Ascending aorta (tissue), 2 donors: ENCODE measurements at regions not wholly inside any gene's neighbourhood (a gene's known extent, or its start where the extent isn't known, plus 50 kb on each side); places are given as distances from the start of the nearest gene placed in this dataset.

Experiments used
- DNase-seq, 2 donors: peaks; one replicate each; pipeline ENCODE4 v3.0.0-alpha.2; 2019; ENCODE audit warnings: low spot score in 2 of 2
- H3K27ac ChIP-seq, 2 donors: fragments of 200-600 bp; sonication (generic); one replicate each; pipeline ENCODE4 v1.5.1; 2016 to 2017; ENCODE audit warnings: mild to moderate bottlenecking in 1 of 2
- H3K27me3 ChIP-seq: fragments of 200-600 bp; sonication (generic); one replicate; pipeline ENCODE4 v1.5.1; 2017
- H3K36me3 ChIP-seq, 2 donors: fragments of 200-600 bp; sonication (generic); one replicate each; pipeline ENCODE4 v1.5.1; 2016
- H3K4me1 ChIP-seq, 2 donors: fragments of 200-600 bp; sonication (generic); one replicate each; pipeline ENCODE4 v1.5.1; 2016 to 2017; ENCODE audit warnings: mild to moderate bottlenecking in 1 of 2
- H3K4me3 ChIP-seq, 2 donors: fragments of 200-600 bp; sonication (generic); one replicate each; pipeline ENCODE4 v1.5.1; 2016 to 2017; ENCODE audit warnings: mild to moderate bottlenecking in 1 of 2
- H3K9me3 ChIP-seq, 2 donors: fragments of 200-600 bp; sonication (generic); one replicate each; pipeline ENCODE4 v1.5.1; 2016
- intact Hi-C: fragments of 100-400 bp; cut with DNase I; formaldehyde crosslinking; loops from one replicate; pipeline ENCODE4 v1.15.1; 2023
- TF ChIP-seq, protein P1 (sequence below), 3 experiments: fragments of 200-600 bp in 2 of 3; fragments of 450-650 bp in 1 of 3; sonication (generic) in 2 of 3; IDR thresholded peaks; one replicate each; pipeline ENCODE4 v1.5.1; 2016 to 2019; ENCODE audit warnings: antibody characterized with exemption in 3 of 3, mild to moderate bottlenecking in 1 of 3, moderate library complexity in 1 of 3

DNA sequence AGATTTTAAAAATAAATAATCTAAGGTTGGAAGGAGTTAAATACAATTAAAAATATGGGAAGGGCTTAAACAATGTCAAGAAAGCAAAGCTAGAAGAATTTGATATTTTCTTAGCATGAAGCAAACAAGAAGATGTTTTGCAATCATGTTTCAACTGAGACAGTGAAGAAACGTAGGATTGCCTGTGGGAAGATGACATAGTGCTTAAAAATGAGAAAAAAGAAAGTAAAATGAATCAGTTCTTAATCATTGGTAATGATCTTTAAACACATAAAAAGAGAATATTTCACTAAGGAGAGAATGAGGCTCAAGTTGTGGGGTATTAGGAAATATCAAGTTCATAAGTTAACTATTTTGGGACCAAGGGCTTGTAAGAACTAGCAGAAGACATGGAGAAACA, 855.0 kb downstream of the METTL15 start:
- Histone ChIP-seq H3K4me3 (no peak overlapping the region), H3K36me3 (no peaks in the 10 kb centered on the region), H3K9me3 (no peaks in the 10 kb centered on the region), H3K27ac (no peak overlapping the region), H3K4me1 (no peaks in the 10 kb centered on the region), H3K27me3 (no peaks in the 10 kb centered on the region)
- intact Hi-C loops = no loop called here
- DNase-seq = no peak
- TF ChIP-seq, protein P1, sequence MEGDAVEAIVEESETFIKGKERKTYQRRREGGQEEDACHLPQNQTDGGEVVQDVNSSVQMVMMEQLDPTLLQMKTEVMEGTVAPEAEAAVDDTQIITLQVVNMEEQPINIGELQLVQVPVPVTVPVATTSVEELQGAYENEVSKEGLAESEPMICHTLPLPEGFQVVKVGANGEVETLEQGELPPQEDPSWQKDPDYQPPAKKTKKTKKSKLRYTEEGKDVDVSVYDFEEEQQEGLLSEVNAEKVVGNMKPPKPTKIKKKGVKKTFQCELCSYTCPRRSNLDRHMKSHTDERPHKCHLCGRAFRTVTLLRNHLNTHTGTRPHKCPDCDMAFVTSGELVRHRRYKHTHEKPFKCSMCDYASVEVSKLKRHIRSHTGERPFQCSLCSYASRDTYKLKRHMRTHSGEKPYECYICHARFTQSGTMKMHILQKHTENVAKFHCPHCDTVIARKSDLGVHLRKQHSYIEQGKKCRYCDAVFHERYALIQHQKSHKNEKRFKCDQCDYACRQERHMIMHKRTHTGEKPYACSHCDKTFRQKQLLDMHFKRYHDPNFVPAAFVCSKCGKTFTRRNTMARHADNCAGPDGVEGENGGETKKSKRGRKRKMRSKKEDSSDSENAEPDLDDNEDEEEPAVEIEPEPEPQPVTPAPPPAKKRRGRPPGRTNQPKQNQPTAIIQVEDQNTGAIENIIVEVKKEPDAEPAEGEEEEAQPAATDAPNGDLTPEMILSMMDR (IDR thresholded peaks at IDR 0.05) = no peak

GRCh38 chr11:28962502-28962901, 854.3 kb downstream of the METTL15 start:
- Histone ChIP-seq H3K4me1 (no peaks in the 10 kb centered on the region), H3K36me3 (no peaks in the 10 kb centered on the region), H3K27ac (no peak overlapping the region), H3K27me3 (no peaks in the 10 kb centered on the region), H3K4me3 (no peak overlapping the region), H3K9me3 (no peaks in the 10 kb centered on the region)
- DNase-seq = no peak
- TF ChIP-seq, protein P1 (IDR thresholded peaks at IDR 0.05) = no peak
- intact Hi-C loops = no loop called here

GRCh38 chr11:28961726-28962125, 853.5 kb downstream of the METTL15 start:
- no peaks in the 10 kb centered on the region for H3K27me3 ChIP-seq
- DNase-seq = no peak
- H3K9me3 ChIP-seq = no peaks in the 10 kb centered on the region
- H3K4me1 ChIP-seq = no peaks in the 10 kb centered on the region
- intact Hi-C loops = no loop called here
- TF ChIP-seq, protein P1 (IDR thresholded peaks at IDR 0.05) = no peak
- no peak overlapping the region for H3K4me3 ChIP-seq
- no peaks in the 10 kb centered on the region for H3K36me3 ChIP-seq
- no peak overlapping the region for H3K27ac ChIP-seq

GRCh38 chr11:28956446-28956845, 848.3 kb downstream of the METTL15 start:
- no peak for DNase-seq
- Histone ChIP-seq H3K27me3 (no peaks in the 10 kb centered on the region), H3K9me3 (no peaks in the 10 kb centered on the region), H3K36me3 (no peaks in the 10 kb centered on the region), H3K4me3 (no peak overlapping the region), H3K4me1 (no peaks in the 10 kb centered on the region), H3K27ac (no peak overlapping the region)
- TF ChIP-seq, protein P1 (IDR thresholded peaks at IDR 0.05) = no peak
- intact Hi-C loops = no loop called here

GRCh38 chr11:28951191-28951590, 843.0 kb downstream of the METTL15 start:
- intact Hi-C loops = no loop called here
- no peak overlapping the region for H3K27ac ChIP-seq
- H3K9me3 ChIP-seq = no peaks in the 10 kb centered on the region
- H3K27me3 ChIP-seq = no peaks in the 10 kb centered on the region
- no peak overlapping the region for H3K4me3 ChIP-seq
- TF ChIP-seq, protein P1 (IDR thresholded peaks at IDR 0.05) = no peak
- DNase-seq = no peak
- H3K36me3 ChIP-seq = no peaks in the 10 kb centered on the region
- H3K4me1 ChIP-seq = no peaks in the 10 kb centered on the region

DNA sequence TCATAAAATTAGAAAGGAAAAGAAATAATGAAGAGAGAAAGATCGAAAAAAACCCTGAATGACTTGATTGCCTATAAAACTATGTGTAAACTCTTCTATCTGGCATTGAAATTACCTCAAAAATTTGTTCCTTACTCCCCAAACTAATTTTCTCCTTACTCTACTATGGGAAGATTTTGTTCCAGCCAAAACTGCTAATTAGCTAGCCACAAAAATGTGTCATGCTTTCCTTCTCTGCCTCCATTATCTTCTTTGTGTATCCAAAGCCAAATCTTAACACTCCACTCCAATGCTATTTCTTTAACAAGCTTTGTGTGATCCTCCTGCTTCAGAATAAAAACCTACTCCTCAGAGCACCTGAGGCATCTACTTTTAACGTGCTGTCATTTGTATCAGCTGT, 831.2 kb downstream of the METTL15 start:
- intact Hi-C loops = no loop called here
- no peaks in the 10 kb centered on the region for H3K9me3 ChIP-seq
- H3K27ac ChIP-seq = no peak overlapping the region
- no peaks in the 10 kb centered on the region for H3K4me1 ChIP-seq
- H3K27me3 ChIP-seq = no peaks in the 10 kb centered on the region
- no peaks in the 10 kb centered on the region for H3K36me3 ChIP-seq
- DNase-seq = no peak
- TF ChIP-seq, protein P1 (IDR thresholded peaks at IDR 0.05) = no peak
- no peak overlapping the region for H3K4me3 ChIP-seq
